H9 (cell line): ENCODE measurements at regions not wholly inside any gene's neighbourhood (a gene's known extent, or its start where the extent isn't known, plus 50 kb on each side); places are given as distances from the start of the nearest gene placed in this dataset.

Experiments used
- DNase-seq: peaks from one replicate; pipeline ENCODE4 v3.0.0-alpha.2; 2017
- H2AFZ ChIP-seq: one replicate; pipeline ENCODE4 v1.6.1; 2013; ENCODE audit warnings: mild to moderate bottlenecking, low read length, control low read depth, moderate library complexity
- H2AK5ac ChIP-seq: 2 replicates; pipeline ENCODE4 v1.6.1; 2013; ENCODE audit warnings: low read length, control low read depth, mixed read lengths; ENCODE audit not compliant: insufficient read length
- H2BK120ac ChIP-seq: one replicate; pipeline ENCODE4 v1.6.1; 2013; ENCODE audit warnings: low read depth, mild to moderate bottlenecking, low read length, control low read depth, inconsistent platforms; ENCODE audit not compliant: poor library complexity, severe bottlenecking
- H2BK12ac ChIP-seq: 2 replicates; pipeline ENCODE4 v1.6.1; 2013; ENCODE audit warnings: low read length, control low read depth, mixed read lengths, low read depth; ENCODE audit not compliant: insufficient read length
- H2BK15ac ChIP-seq: 2 replicates; pipeline ENCODE4 v1.6.1; 2013; ENCODE audit warnings: low read depth, low read length, control low read depth
- H2BK20ac ChIP-seq: one replicate; pipeline ENCODE4 v1.6.1; 2013; ENCODE audit warnings: low read depth, mild to moderate bottlenecking, low read length, control low read depth, inconsistent platforms; ENCODE audit not compliant: poor library complexity, severe bottlenecking
- H2BK5ac ChIP-seq: 2 replicates; pipeline ENCODE4 v1.6.1; 2013; ENCODE audit warnings: low read length, control low read depth, mixed read lengths; ENCODE audit not compliant: insufficient read length
- H3K14ac ChIP-seq: 2 replicates; pipeline ENCODE4 v1.6.1; 2013; ENCODE audit warnings: low read length, control low read depth; ENCODE audit not compliant: insufficient read depth
- H3K18ac ChIP-seq: 2 replicates; pipeline ENCODE4 v1.6.1; 2013; ENCODE audit warnings: low read depth, mild to moderate bottlenecking, mixed read lengths, low read length, control low read depth; ENCODE audit not compliant: insufficient read length
- H3K23ac ChIP-seq: 2 replicates; pipeline ENCODE4 v1.6.1; 2013; ENCODE audit warnings: low read length, control low read depth, mixed read lengths, low read depth; ENCODE audit not compliant: insufficient read length
- H3K23me2 ChIP-seq: 2 replicates; pipeline ENCODE4 v1.6.1; 2013; ENCODE audit warnings: low read depth, mild to moderate bottlenecking, mixed read lengths, low read length, control low read depth; ENCODE audit not compliant: insufficient read length, poor library complexity, severe bottlenecking
- H3K27ac ChIP-seq: 2 replicates; pipeline ENCODE4 v1.5.1; 2013; ENCODE audit warnings: low read length, control low read depth, mixed read lengths, low read depth; ENCODE audit not compliant: insufficient read length
- H3K27me3 ChIP-seq: 2 replicates; pipeline ENCODE4 v1.6.1; 2013; ENCODE audit warnings: low read length, control low read depth, inconsistent platforms; ENCODE audit not compliant: insufficient read depth
- H3K4ac ChIP-seq: 2 replicates; pipeline ENCODE4 v1.6.1; 2013; ENCODE audit warnings: low read depth, mild to moderate bottlenecking, control low read depth, inconsistent platforms, low read length, moderate library complexity
- H3K4me1 ChIP-seq: 2 replicates; pipeline ENCODE4 v1.6.1; 2013; ENCODE audit warnings: low read length, control low read depth, inconsistent platforms; ENCODE audit not compliant: insufficient read depth
- H3K4me2 ChIP-seq: 2 replicates; pipeline ENCODE4 v1.6.1; 2013; ENCODE audit warnings: low read length, control low read depth, mixed read lengths; ENCODE audit not compliant: insufficient read length, insufficient read depth
- H3K56ac ChIP-seq: 2 replicates; pipeline ENCODE4 v1.6.1; 2013; ENCODE audit warnings: low read depth, mild to moderate bottlenecking, mixed read lengths, low read length, control low read depth; ENCODE audit not compliant: insufficient read length
- H3K79me1 ChIP-seq: 2 replicates; pipeline ENCODE4 v1.6.1; 2013; ENCODE audit warnings: low read depth, mild to moderate bottlenecking, moderate library complexity, low read length, control low read depth, inconsistent platforms; ENCODE audit not compliant: insufficient read depth, poor library complexity, severe bottlenecking
- H3K79me2 ChIP-seq: 2 replicates; pipeline ENCODE4 v1.6.1; 2013; ENCODE audit warnings: low read length, control low read depth, inconsistent platforms; ENCODE audit not compliant: insufficient read depth
- H3K9ac ChIP-seq: 2 replicates; pipeline ENCODE4 v1.6.1; 2013; ENCODE audit warnings: low read length, control low read depth, mixed read lengths; ENCODE audit not compliant: insufficient read length; ENCODE audit errors: extremely low read depth
- H3K9me3 ChIP-seq: one replicate; pipeline ENCODE4 v1.6.1; 2013; ENCODE audit warnings: low read depth, low read length, inconsistent platforms; ENCODE audit not compliant: control insufficient read depth
- H3T11ph ChIP-seq: one replicate; pipeline ENCODE4 v1.6.1; 2013; ENCODE audit warnings: mild to moderate bottlenecking, low read length, control low read depth, inconsistent platforms
- H4K20me1 ChIP-seq: one replicate; pipeline ENCODE4 v1.6.1; 2013; ENCODE audit not compliant: control insufficient read depth, insufficient read length, insufficient read depth
- H4K5ac ChIP-seq: 2 replicates; pipeline ENCODE4 v1.6.1; 2013; ENCODE audit warnings: low read depth, mild to moderate bottlenecking, mixed read lengths, low read length, control low read depth; ENCODE audit not compliant: insufficient read length
- H4K8ac ChIP-seq: replicated peaks from 2 replicates; pipeline ENCODE4 v1.6.1; 2013; ENCODE audit warnings: low read length, control low read depth, mixed read lengths, low read depth; ENCODE audit not compliant: insufficient read length
- H4K91ac ChIP-seq: 2 replicates; pipeline ENCODE4 v1.6.1; 2013; ENCODE audit warnings: low read depth, mild to moderate bottlenecking, moderate library complexity, mixed read lengths, low read length, control low read depth; ENCODE audit not compliant: insufficient read length
- H3K27ac Mint-ChIP-seq, 3 experiments: 2 replicates in 2 of 3; 3 replicates in 1 of 3; pipeline ENCODE4 v1.8.0; 2020 to 2021; ENCODE audit warnings: mixed read lengths in 3 of 3, mild to moderate bottlenecking in 1 of 3, moderate library complexity in 1 of 3
- H3K27me3 Mint-ChIP-seq: 2 replicates; pipeline ENCODE4 v1.8.0; 2021; ENCODE audit warnings: low read depth, mild to moderate bottlenecking, moderate library complexity, mixed read lengths
- H3K36me3 Mint-ChIP-seq, 3 experiments: 2 replicates in 2 of 3; 3 replicates in 1 of 3; pipeline ENCODE4 v1.8.0; 2020 to 2021; ENCODE audit warnings: low read depth in 3 of 3, mixed read lengths in 3 of 3; ENCODE audit not compliant: insufficient read depth in 1 of 3
- H3K4me1 Mint-ChIP-seq, 2 experiments: 2 replicates each; pipeline ENCODE4 v1.8.0; 2020; ENCODE audit warnings: mixed read lengths in 2 of 2
- H3K4me3 Mint-ChIP-seq, 2 experiments: 2 replicates in 1 of 2; 3 replicates in 1 of 2; pipeline ENCODE4 v1.8.0; 2020 to 2021; ENCODE audit warnings: mild to moderate bottlenecking in 2 of 2, mixed read lengths in 2 of 2, moderate library complexity in 1 of 2
- H3K9me3 Mint-ChIP-seq, 2 experiments: 2 replicates in 1 of 2; 3 replicates in 1 of 2; pipeline ENCODE4 v1.8.0; 2020; ENCODE audit warnings: mild to moderate bottlenecking in 2 of 2, mixed read lengths in 2 of 2, moderate library complexity in 1 of 2
- CTCF ChIP-seq: fragments of 200-600 bp; sonication (generic); conservative IDR thresholded peaks from 3 replicates; pipeline ENCODE4 v1.8.0; 2021; ENCODE audit warnings: antibody characterized with exemption, mild to moderate bottlenecking
- WGBS: extraction: QIAGEN DNeasy Blood & Tissue Kit; methylation state at CpG from one replicate; pipeline ENCODE4 v1.1.7; 2013; ENCODE audit warnings: missing lambda C conversion rate, low lambda C conversion rate, mixed read lengths; ENCODE audit not compliant: insufficient read length; ENCODE audit errors: extremely low coverage; 5-methylcytosine and 5-hydroxymethylcytosine counted together

- no peak for TF ChIP-seq CTCF
- WGBS: no CpG with 5 or more reads among the region's 1 CpG
Measured at GRCh38 chr2:236479814-236480213, 89.8 kb upstream of the ACKR3 start.

More at GRCh38 chr2:236479814-236480213, 89.8 kb upstream of the ACKR3 start:
- H3K14ac ChIP-seq: no peak overlapping the region
- H4K20me1 ChIP-seq: no peaks in the 10 kb centered on the region
- DNase-seq: no peak
- no peak overlapping the region for H2BK12ac ChIP-seq
- no peak overlapping the region for H2AK5ac ChIP-seq
- H4K91ac ChIP-seq: no peak overlapping the region
- no peak overlapping the region for H3K4ac ChIP-seq
- no peaks in the 10 kb centered on the region for H3K27me3 ChIP-seq
- peaks cover 3% of the 10 kb centered on the region in 2 experiments for H3K4me1 Mint-ChIP-seq
- H3K4me2 ChIP-seq: no peak overlapping the region
- no peak overlapping the region for H2BK15ac ChIP-seq
- no peak overlapping the region for H2BK5ac ChIP-seq
- no peak overlapping the region for H2AFZ ChIP-seq
- H3T11ph ChIP-seq: no peak overlapping the region
- no peak overlapping the region for H3K27ac ChIP-seq
- no peak overlapping the region for H2BK120ac ChIP-seq
- no peak overlapping the region for H3K23ac ChIP-seq
- no peaks in the 10 kb centered on the region for H3K23me2 ChIP-seq
- no peak overlapping the region for H2BK20ac ChIP-seq
- no peak overlapping the region for H3K9ac ChIP-seq
- no peak overlapping the region for H3K27ac Mint-ChIP-seq
- H3K9me3 Mint-ChIP-seq: peaks cover 16 to 19% of the 10 kb centered on the region in 2 experiments
- H3K27me3 Mint-ChIP-seq: no peaks in the 10 kb centered on the region
- H3K9me3 ChIP-seq: no peaks in the 10 kb centered on the region
- no peaks in the 10 kb centered on the region for H3K4me1 ChIP-seq
- no peak overlapping the region for H3K4me3 Mint-ChIP-seq
- H4K8ac ChIP-seq: no peak overlapping the region
- no peaks in the 10 kb centered on the region for H3K79me1 ChIP-seq
- no peaks in the 10 kb centered on the region for H3K79me2 ChIP-seq
- peaks cover 0 to 20% (median 14%) of the 10 kb centered on the region in 3 experiments; a peak in 5 of 7 replicates for H3K36me3 Mint-ChIP-seq
- no peak overlapping the region for H3K56ac ChIP-seq
- H3K18ac ChIP-seq: no peak overlapping the region
- H4K5ac ChIP-seq: no peak overlapping the region
